Gastroesophageal sphincter (tissue), 3 donors: ENCODE measurements at regions not wholly inside any gene's neighbourhood (a gene's known extent, or its start where the extent isn't known, plus 50 kb on each side); places are given as distances from the start of the nearest gene placed in this dataset.

Experiments
- POLR2A ChIP-seq, 2 donors: fragments of 450-650 bp; IDR thresholded peaks; one replicate each; pipeline ENCODE4 v1.6.1; 2017; ENCODE audit warnings: antibody characterized with exemption in 2 of 2, mild to moderate bottlenecking in 2 of 2, moderate library complexity in 1 of 2
- POLR2AphosphoS5 ChIP-seq: sonication (generic); formaldehyde crosslinking; IDR thresholded peaks from one replicate; pipeline ENCODE4 v1.6.1; 2017; ENCODE audit warnings: antibody characterized with exemption
- TF ChIP-seq, protein P1 (sequence below), 4 experiments: fragments of 200-600 bp in 2 of 4; fragments of 450-650 bp in 2 of 4; sonication (generic) in 1 of 4; IDR thresholded peaks; one replicate each; pipeline ENCODE4 v1.5.1; 2017 to 2019; ENCODE audit warnings: antibody characterized with exemption in 4 of 4, mild to moderate bottlenecking in 2 of 4, moderate library complexity in 2 of 4

DNA sequence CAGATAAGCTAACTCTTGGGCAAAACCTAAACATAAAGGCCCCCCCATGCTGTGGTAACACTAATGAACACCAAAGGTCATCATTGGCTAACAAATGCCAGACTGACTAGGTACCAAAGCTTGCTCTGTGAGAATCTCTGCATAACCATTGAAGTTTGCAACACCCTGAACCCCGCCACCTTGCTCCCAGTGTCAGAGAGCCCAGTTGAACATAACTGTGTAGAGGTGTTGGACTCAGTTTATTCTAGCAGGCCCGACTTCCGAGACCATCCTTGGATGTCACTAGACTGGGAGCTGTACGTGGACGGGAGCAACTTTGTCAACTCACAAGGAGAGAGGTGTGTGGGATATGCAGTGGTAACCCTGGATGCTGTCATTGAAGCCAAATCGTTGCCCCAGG, 602.2 kb downstream of the UQCRFS1 start:
- TF ChIP-seq POLR2AphosphoS5 (no peak), POLR2A (IDR thresholded peaks at IDR 0.05) (no peak)
- TF ChIP-seq, protein P1, sequence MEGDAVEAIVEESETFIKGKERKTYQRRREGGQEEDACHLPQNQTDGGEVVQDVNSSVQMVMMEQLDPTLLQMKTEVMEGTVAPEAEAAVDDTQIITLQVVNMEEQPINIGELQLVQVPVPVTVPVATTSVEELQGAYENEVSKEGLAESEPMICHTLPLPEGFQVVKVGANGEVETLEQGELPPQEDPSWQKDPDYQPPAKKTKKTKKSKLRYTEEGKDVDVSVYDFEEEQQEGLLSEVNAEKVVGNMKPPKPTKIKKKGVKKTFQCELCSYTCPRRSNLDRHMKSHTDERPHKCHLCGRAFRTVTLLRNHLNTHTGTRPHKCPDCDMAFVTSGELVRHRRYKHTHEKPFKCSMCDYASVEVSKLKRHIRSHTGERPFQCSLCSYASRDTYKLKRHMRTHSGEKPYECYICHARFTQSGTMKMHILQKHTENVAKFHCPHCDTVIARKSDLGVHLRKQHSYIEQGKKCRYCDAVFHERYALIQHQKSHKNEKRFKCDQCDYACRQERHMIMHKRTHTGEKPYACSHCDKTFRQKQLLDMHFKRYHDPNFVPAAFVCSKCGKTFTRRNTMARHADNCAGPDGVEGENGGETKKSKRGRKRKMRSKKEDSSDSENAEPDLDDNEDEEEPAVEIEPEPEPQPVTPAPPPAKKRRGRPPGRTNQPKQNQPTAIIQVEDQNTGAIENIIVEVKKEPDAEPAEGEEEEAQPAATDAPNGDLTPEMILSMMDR (IDR thresholded peaks at IDR 0.05): no peak
